Thyroid gland (tissue), 4 donors: ENCODE measurements at regions not wholly inside any gene's neighbourhood (a gene's known extent, or its start where the extent isn't known, plus 50 kb on each side); places are given as distances from the start of the nearest gene placed in this dataset.

ENCODE experiments used
- POLR2A ChIP-seq, 2 donors: fragments of 450-650 bp; IDR thresholded peaks; one replicate each; pipeline ENCODE4 v1.6.1; 2017; ENCODE audit warnings: antibody characterized with exemption in 2 of 2, mild to moderate bottlenecking in 2 of 2, moderate library complexity in 1 of 2
- TF ChIP-seq, protein P1 (sequence below), 6 experiments: fragments of 200-600 bp in 3 of 6; fragments of 450-650 bp in 3 of 6; sonication (generic) in 3 of 6; IDR thresholded peaks; one replicate each; pipeline ENCODE4 v1.5.1; 2016 to 2019; ENCODE audit warnings: antibody characterized with exemption in 6 of 6, mild to moderate bottlenecking in 2 of 6, inconsistent platforms in 1 of 6, moderate library complexity in 1 of 6

GRCh38 chr3:82764521-82764920 is 1003.1 kb upstream of the GBE1 start:
- no peak for TF ChIP-seq POLR2A (IDR thresholded peaks at IDR 0.05)
- TF ChIP-seq, protein P1, sequence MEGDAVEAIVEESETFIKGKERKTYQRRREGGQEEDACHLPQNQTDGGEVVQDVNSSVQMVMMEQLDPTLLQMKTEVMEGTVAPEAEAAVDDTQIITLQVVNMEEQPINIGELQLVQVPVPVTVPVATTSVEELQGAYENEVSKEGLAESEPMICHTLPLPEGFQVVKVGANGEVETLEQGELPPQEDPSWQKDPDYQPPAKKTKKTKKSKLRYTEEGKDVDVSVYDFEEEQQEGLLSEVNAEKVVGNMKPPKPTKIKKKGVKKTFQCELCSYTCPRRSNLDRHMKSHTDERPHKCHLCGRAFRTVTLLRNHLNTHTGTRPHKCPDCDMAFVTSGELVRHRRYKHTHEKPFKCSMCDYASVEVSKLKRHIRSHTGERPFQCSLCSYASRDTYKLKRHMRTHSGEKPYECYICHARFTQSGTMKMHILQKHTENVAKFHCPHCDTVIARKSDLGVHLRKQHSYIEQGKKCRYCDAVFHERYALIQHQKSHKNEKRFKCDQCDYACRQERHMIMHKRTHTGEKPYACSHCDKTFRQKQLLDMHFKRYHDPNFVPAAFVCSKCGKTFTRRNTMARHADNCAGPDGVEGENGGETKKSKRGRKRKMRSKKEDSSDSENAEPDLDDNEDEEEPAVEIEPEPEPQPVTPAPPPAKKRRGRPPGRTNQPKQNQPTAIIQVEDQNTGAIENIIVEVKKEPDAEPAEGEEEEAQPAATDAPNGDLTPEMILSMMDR (IDR thresholded peaks at IDR 0.05) = no peak
